ENCODE measurements at regions not wholly inside any gene's neighbourhood (a gene's known extent, or its start where the extent isn't known, plus 50 kb on each side); places are given as distances from the start of the nearest gene placed in this dataset.

- ATAC-seq: no peak
- TF ChIP-seq POLR2A (IDR thresholded peaks at IDR 0.05) (no peak), EP300 (IDR thresholded peaks at IDR 0.05) (no peak), POLR2AphosphoS5 (IDR thresholded peaks at IDR 0.05) (no peak), CTCF (IDR thresholded peaks at IDR 0.05) (no peak)
- H3K9me3 ChIP-seq: no peaks in the 10 kb centered on the region
- 40 to 47% methylated on average over 1 to 4 of the region's 4 CpGs for WGBS, 2 donors (ENCODE audit: low coverage in 1 of 2)
- no peaks in the 10 kb centered on the region for H3K4me1 ChIP-seq
- H3K27ac ChIP-seq: no peak overlapping the region
- no peaks in the 10 kb centered on the region for H3K36me3 ChIP-seq
- H3K27me3 ChIP-seq: no peaks in the 10 kb centered on the region
- no peak overlapping the region for H3K4me3 ChIP-seq
These were observed 110.8 kb downstream of the EMP1 start for GRCh38 chr12:13307143-13307816.

GRCh38 chr12:13304924-13305323, 108.4 kb downstream of the EMP1 start:
- Histone ChIP-seq H3K4me3 (no peak overlapping the region), H3K36me3 (no peaks in the 10 kb centered on the region), H3K4me1 (no peaks in the 10 kb centered on the region), H3K27me3 (no peaks in the 10 kb centered on the region), H3K9me3 (no peaks in the 10 kb centered on the region), H3K27ac (no peak overlapping the region)
- no peak for TF ChIP-seq POLR2A (IDR thresholded peaks at IDR 0.05)
- no peak for ATAC-seq
- 90 to 100% methylated on average over 2 of the region's 2 CpGs for WGBS, 2 donors (ENCODE audit: low coverage in 1 of 2)

DNA sequence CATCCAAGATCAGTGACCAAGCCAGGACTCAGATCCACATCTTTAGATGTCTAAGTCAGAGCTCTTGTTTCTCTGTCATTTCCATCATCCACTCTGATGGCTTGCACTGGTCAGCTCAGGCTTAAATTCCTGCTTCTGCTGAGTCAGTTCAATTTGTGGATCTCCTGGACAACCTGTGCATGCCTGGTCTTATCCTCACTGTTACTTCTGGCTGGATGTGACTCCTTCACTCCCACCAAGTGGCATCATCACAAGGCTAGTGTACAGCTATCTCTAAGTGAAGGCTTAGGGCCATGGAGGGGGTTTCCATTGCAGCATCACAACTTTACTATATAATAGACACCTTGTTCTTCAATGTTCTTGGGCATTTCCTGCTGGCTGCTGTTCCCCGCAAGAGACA, 102.9 kb downstream of the EMP1 start:
- no peaks in the 10 kb centered on the region for H3K36me3 ChIP-seq
- H3K27ac ChIP-seq: no peak overlapping the region
- no peaks in the 10 kb centered on the region for H3K4me1 ChIP-seq
- TF ChIP-seq POLR2A (IDR thresholded peaks at IDR 0.05): no peak
- ATAC-seq: no peak
- no peak overlapping the region for H3K4me3 ChIP-seq
- WGBS, 2 donors (ENCODE audit: low coverage in 1 of 2): 25 to 71% methylated on average over 1 of the region's 1 CpG
- H3K27me3 ChIP-seq: no peaks in the 10 kb centered on the region
- H3K9me3 ChIP-seq: no peaks in the 10 kb centered on the region

GRCh38 chr12:13293096-13293495, 96.6 kb downstream of the EMP1 start:
- no peak for TF ChIP-seq POLR2A (IDR thresholded peaks at IDR 0.05)
- TF ChIP-seq CTCF (IDR thresholded peaks at IDR 0.05): no peak
- no peak for TF ChIP-seq EP300 (IDR thresholded peaks at IDR 0.05)
- no peak for TF ChIP-seq POLR2AphosphoS5 (IDR thresholded peaks at IDR 0.05)
- 73 to 76% methylated on average over 4 of the region's 4 CpGs for WGBS, 2 donors (ENCODE audit: low coverage in 1 of 2)
- no peaks in the 10 kb centered on the region for H3K36me3 ChIP-seq
- H3K4me3 ChIP-seq: no peak overlapping the region
- no peak for ATAC-seq
- no peaks in the 10 kb centered on the region for H3K27me3 ChIP-seq
- no peaks in the 10 kb centered on the region for H3K4me1 ChIP-seq
- no peaks in the 10 kb centered on the region for H3K9me3 ChIP-seq
- H3K27ac ChIP-seq: no peak overlapping the region

GRCh38 chr12:13289653-13290289, 93.2 kb downstream of the EMP1 start:
- Histone ChIP-seq H3K27ac (no peak overlapping the region), H3K4me3 (no peak overlapping the region), H3K36me3 (no peaks in the 10 kb centered on the region), H3K9me3 (no peaks in the 10 kb centered on the region), H3K27me3 (no peaks in the 10 kb centered on the region), H3K4me1 (no peaks in the 10 kb centered on the region)
- TF ChIP-seq POLR2AphosphoS5 (IDR thresholded peaks at IDR 0.05) (no peak), CTCF (IDR thresholded peaks at IDR 0.05) (no peak), EP300 (IDR thresholded peaks at IDR 0.05) (no peak), POLR2A (IDR thresholded peaks at IDR 0.05) (no peak)
- ATAC-seq: peak; percentile 68

DNA sequence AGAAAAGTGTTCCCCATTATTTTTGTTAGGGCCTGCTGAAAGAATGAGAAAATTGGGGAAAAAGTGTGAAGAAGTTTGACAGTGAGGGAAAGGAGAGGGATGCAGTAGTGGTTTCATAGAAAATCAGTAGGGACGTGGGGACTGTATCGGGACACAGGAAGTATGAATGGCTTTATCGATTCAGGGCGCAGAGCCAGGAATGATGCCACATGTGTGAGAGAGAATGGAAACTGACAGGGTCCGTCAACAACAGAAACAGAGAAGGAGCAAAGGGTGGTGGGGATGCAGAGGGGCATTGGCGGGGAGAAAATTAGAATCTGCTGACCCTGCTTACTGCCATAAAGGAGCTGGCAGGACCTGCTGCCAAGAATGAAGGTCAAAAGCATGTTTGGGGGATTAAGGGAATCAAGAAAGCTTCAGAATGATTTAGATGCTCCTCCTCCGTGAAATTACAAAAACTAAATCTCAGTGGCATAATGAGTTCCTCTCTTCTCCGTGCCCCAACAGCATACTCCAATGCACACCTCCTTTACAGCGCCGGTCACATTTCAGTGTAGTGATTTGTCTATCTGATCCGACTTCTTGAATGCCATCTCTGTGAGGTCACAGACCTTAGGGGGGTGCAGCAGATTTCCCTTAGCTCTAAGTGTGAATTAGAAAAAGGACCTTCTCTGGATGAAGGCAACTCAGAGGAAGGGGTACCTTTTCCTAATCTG, 92.6 kb downstream of the EMP1 start:
- Histone ChIP-seq H3K27ac (no peak overlapping the region), H3K4me1 (no peaks in the 10 kb centered on the region), H3K9me3 (no peaks in the 10 kb centered on the region), H3K36me3 (no peaks in the 10 kb centered on the region), H3K27me3 (no peaks in the 10 kb centered on the region), H3K4me3 (no peak overlapping the region)
- WGBS, 2 donors (ENCODE audit: low coverage in 1 of 2): 58 to 60% methylated on average over 7 to 11 of the region's 11 CpGs
- TF ChIP-seq POLR2A (IDR thresholded peaks at IDR 0.05): no peak
- TF ChIP-seq CTCF (IDR thresholded peaks at IDR 0.05): no peak
- TF ChIP-seq EP300 (IDR thresholded peaks at IDR 0.05): no peak
- no peak for TF ChIP-seq POLR2AphosphoS5 (IDR thresholded peaks at IDR 0.05)
- ATAC-seq: no peak
